ENCODE measurements at regions not wholly inside any gene's neighbourhood (a gene's known extent, or its start where the extent isn't known, plus 50 kb on each side); places are given as distances from the start of the nearest gene placed in this dataset.

- TF ChIP-seq EZH2 (IDR thresholded peaks at IDR 0.05; ENCODE audit: low read depth, unreplicated experiment) (no peak), JUNB (IDR thresholded peaks at IDR 0.05; ENCODE audit: unreplicated experiment) (no peak), POLR2AphosphoS5 (IDR thresholded peaks at IDR 0.05; ENCODE audit: low read depth) (no peak), ZNF462 (CRISPR knock-in tag; IDR thresholded peaks at IDR 0.05) (no peak), REST (IDR thresholded peaks at IDR 0.05; ENCODE audit: unreplicated experiment) (no peak), ZNF331 (CRISPR knock-in tag; IDR thresholded peaks at IDR 0.05; ENCODE audit: low read depth) (no peak), ETS1 (IDR thresholded peaks at IDR 0.05) (no peak), ZNF114 (CRISPR knock-in tag; IDR thresholded peaks at IDR 0.05) (no peak), NANOG (IDR thresholded peaks at IDR 0.05; ENCODE audit: borderline replicate concordance) (no peak), CTCF (conservative IDR thresholded peaks at IDR 0.05; ENCODE audit: low read depth in 2 of 2) (no peak), EZH2phosphoT487 (IDR thresholded peaks at IDR 0.05; ENCODE audit: unreplicated experiment) (no peak), STAT1 (IDR thresholded peaks at IDR 0.05; ENCODE audit: unreplicated experiment) (no peak), CREB1 (CRISPR knock-in tag; IDR thresholded peaks at IDR 0.05; ENCODE audit: low read depth) (no peak)
- H3K4me2 ChIP-seq = peak overlapping the region; percentile 64
- H3K27me3 Mint-ChIP-seq (ENCODE audit: insufficient read depth, low read depth, poor library complexity) = peaks cover 9% of the 10 kb centered on the region
- no peaks in the 10 kb centered on the region for H3F3A ChIP-seq (replicated peaks; ENCODE audit: low read depth)
- ATAC-seq = no peak
- no peaks in the 10 kb centered on the region for H3K9me2 ChIP-seq (ENCODE audit: insufficient read depth)
- H2AFZ ChIP-seq = no peak overlapping the region
- no peak for DNase-seq (ENCODE audit: low spot score)
- no peaks in the 10 kb centered on the region; the same call in 1 of the 2 replicates for H4K20me1 ChIP-seq (replicated peaks; ENCODE audit: insufficient read depth)
- H3K4me3 ChIP-seq = peak overlapping the region; percentile 38
- peaks cover 69% of the 10 kb centered on the region for H3K79me2 ChIP-seq (replicated peaks; ENCODE audit: insufficient read depth)
- H3K27me3 ChIP-seq (ENCODE audit: insufficient read depth) = no peaks in the 10 kb centered on the region
- no peak overlapping the region for H3K27ac ChIP-seq (ENCODE audit: low read depth)
- peaks cover 15% of the 10 kb centered on the region for H3K9me3 Mint-ChIP-seq
- H3K36me3 Mint-ChIP-seq (ENCODE audit: low read depth) = peaks cover 22% of the 10 kb centered on the region
- H3K27ac Mint-ChIP-seq = no peak overlapping the region
- no peaks in the 10 kb centered on the region for H3K36me3 ChIP-seq (ENCODE audit: insufficient read depth)
- H3K4me3 Mint-ChIP-seq = peak overlapping the region; percentile 3; the same call in 1 of the 3 replicates
- H3K4me1 ChIP-seq (ENCODE audit: insufficient read depth) = peaks cover 21% of the 10 kb centered on the region
- H3K4me1 Mint-ChIP-seq = peaks cover 29% of the 10 kb centered on the region
These were observed 257.0 kb upstream of the AGTR2 start for GRCh38 chrX:115913575-115913974.

All from GM23338 (cell line).